ENCODE measurements at regions not wholly inside any gene's neighbourhood (a gene's known extent, or its start where the extent isn't known, plus 50 kb on each side); places are given as distances from the start of the nearest gene placed in this dataset.

GRCh38 chr11:28636033-28636432 is 527.8 kb downstream of the METTL15 start:
- TF ChIP-seq CTCF (IDR thresholded peaks at IDR 0.05; ENCODE audit: unreplicated experiment): no peak
- peaks cover 4% of the 10 kb centered on the region for H3K27me3 Mint-ChIP-seq (ENCODE audit: unreplicated experiment)
- no peak overlapping the region for H3K27ac Mint-ChIP-seq (ENCODE audit: unreplicated experiment)
- no peaks in the 10 kb centered on the region for H3K36me3 Mint-ChIP-seq (ENCODE audit: low read depth, unreplicated experiment)
- H3K4me1 Mint-ChIP-seq (ENCODE audit: unreplicated experiment): no peaks in the 10 kb centered on the region
- no peaks in the 10 kb centered on the region for H3K9me3 Mint-ChIP-seq (ENCODE audit: unreplicated experiment)
- H3K4me3 Mint-ChIP-seq (ENCODE audit: unreplicated experiment): no peak overlapping the region
- no peak for DNase-seq (ENCODE audit: low spot score)

GRCh38 chr11:28632338-28632737 is 524.1 kb downstream of the METTL15 start:
- H3K4me1 Mint-ChIP-seq (ENCODE audit: unreplicated experiment): no peaks in the 10 kb centered on the region
- no peak overlapping the region for H3K27ac Mint-ChIP-seq (ENCODE audit: unreplicated experiment)
- H3K27me3 Mint-ChIP-seq (ENCODE audit: unreplicated experiment): peaks cover 3% of the 10 kb centered on the region
- DNase-seq (ENCODE audit: low spot score): no peak
- H3K36me3 Mint-ChIP-seq (ENCODE audit: low read depth, unreplicated experiment): no peaks in the 10 kb centered on the region
- H3K9me3 Mint-ChIP-seq (ENCODE audit: unreplicated experiment): no peaks in the 10 kb centered on the region
- no peak overlapping the region for H3K4me3 Mint-ChIP-seq (ENCODE audit: unreplicated experiment)
- no peak for TF ChIP-seq CTCF (IDR thresholded peaks at IDR 0.05; ENCODE audit: unreplicated experiment)

GRCh38 chr11:28631148-28631547 is 523.0 kb downstream of the METTL15 start:
- no peaks in the 10 kb centered on the region for H3K36me3 Mint-ChIP-seq (ENCODE audit: low read depth, unreplicated experiment)
- no peak for DNase-seq (ENCODE audit: low spot score)
- no peak overlapping the region for H3K4me3 Mint-ChIP-seq (ENCODE audit: unreplicated experiment)
- H3K27me3 Mint-ChIP-seq (ENCODE audit: unreplicated experiment): peaks cover 3% of the 10 kb centered on the region
- H3K27ac Mint-ChIP-seq (ENCODE audit: unreplicated experiment): no peak overlapping the region
- no peaks in the 10 kb centered on the region for H3K4me1 Mint-ChIP-seq (ENCODE audit: unreplicated experiment)
- no peaks in the 10 kb centered on the region for H3K9me3 Mint-ChIP-seq (ENCODE audit: unreplicated experiment)
- no peak for TF ChIP-seq CTCF (IDR thresholded peaks at IDR 0.05; ENCODE audit: unreplicated experiment)

GRCh38 chr11:28629235-28629634 is 521.0 kb downstream of the METTL15 start:
- no peak for DNase-seq (ENCODE audit: low spot score)
- Mint-ChIP-seq H3K4me1 (ENCODE audit: unreplicated experiment) (no peaks in the 10 kb centered on the region), H3K27ac (ENCODE audit: unreplicated experiment) (no peak overlapping the region), H3K4me3 (ENCODE audit: unreplicated experiment) (no peak overlapping the region), H3K27me3 (ENCODE audit: unreplicated experiment) (no peaks in the 10 kb centered on the region), H3K36me3 (ENCODE audit: low read depth, unreplicated experiment) (no peaks in the 10 kb centered on the region), H3K9me3 (ENCODE audit: unreplicated experiment) (no peaks in the 10 kb centered on the region)
- no peak for TF ChIP-seq CTCF (IDR thresholded peaks at IDR 0.05; ENCODE audit: unreplicated experiment)

- H3K9me3 Mint-ChIP-seq (ENCODE audit: unreplicated experiment): no peaks in the 10 kb centered on the region
- no peak for DNase-seq (ENCODE audit: low spot score)
- H3K4me1 Mint-ChIP-seq (ENCODE audit: unreplicated experiment): no peaks in the 10 kb centered on the region
- H3K27me3 Mint-ChIP-seq (ENCODE audit: unreplicated experiment): no peaks in the 10 kb centered on the region
- no peaks in the 10 kb centered on the region for H3K36me3 Mint-ChIP-seq (ENCODE audit: low read depth, unreplicated experiment)
- no peak overlapping the region for H3K4me3 Mint-ChIP-seq (ENCODE audit: unreplicated experiment)
- TF ChIP-seq CTCF (IDR thresholded peaks at IDR 0.05; ENCODE audit: unreplicated experiment): no peak
- no peak overlapping the region for H3K27ac Mint-ChIP-seq (ENCODE audit: unreplicated experiment)
Observed at GRCh38 chr11:28628412-28628811, 520.2 kb downstream of the METTL15 start.

Data from endothelial cell (in vitro differentiated cells).